ENCODE measurements at regions not wholly inside any gene's neighbourhood (a gene's known extent, or its start where the extent isn't known, plus 50 kb on each side); places are given as distances from the start of the nearest gene placed in this dataset.

DNA sequence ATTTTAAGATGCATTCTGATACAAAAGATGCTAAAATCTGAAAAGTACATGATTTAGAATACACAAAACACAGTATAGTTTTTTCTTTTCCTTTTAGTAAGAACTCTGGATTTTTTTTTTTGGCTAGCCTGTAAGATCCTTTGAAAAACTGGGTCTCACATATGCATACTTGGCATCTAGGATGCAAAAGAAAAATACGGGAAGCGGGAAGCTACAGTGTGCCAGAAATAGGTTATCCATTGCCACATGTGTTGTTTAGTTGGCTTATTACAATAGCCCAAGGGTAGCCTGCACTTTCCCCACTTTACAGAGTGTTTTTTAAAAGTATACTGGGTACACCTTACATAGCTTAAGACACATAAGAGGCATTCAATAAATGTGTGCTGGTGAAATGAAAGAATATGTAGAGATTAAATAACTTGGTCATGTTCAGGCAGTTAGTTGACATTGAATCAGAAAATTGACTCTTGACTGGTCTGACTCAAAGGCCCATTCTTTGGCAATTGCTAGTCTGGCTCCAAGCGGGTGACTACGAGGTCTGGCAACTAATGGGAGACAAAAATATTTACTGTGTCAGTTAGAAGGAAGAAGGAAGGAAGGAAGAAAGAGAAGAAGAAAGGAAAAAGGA lies 286.8 kb upstream of the TRIB2 start:
- DNase-seq = no peak

DNA sequence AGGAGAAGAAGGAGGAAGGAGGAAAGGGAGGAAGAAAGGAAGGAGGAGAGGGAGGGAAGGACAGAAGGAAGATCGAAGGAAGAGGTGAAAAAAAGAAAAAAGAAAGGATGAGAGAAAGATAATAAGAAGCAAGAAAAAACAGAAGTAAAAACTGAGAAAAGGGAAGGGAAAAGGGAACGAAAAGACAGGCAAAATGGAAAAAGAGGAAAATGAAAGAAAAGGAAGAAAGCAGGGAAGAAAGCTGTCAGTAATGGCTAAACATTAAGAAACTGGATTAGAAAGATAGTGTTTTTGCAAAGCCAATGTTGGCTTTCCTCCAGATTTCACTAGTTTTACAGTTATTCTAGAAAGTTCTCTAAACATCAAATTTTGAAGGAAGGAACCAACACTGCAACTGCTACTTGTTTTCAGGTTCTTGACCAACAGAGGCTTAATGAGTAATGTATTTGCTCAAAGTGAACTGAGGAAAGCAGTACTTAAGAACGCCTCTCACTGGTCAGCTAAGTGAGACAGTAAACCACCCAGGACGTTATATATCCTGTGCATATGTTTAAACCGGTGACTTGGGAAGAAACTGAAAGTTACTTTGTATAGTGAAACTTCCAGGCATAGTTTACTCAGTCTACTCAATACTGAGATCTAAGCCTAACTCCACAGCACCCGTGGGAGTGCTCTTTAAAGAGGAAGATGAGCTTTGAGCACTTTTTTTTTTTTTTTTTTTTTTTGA lies 286.2 kb upstream of the TRIB2 start:
- peak in 2 of 5 experiments; percentile 24 to 60 for DNase-seq

DNA sequence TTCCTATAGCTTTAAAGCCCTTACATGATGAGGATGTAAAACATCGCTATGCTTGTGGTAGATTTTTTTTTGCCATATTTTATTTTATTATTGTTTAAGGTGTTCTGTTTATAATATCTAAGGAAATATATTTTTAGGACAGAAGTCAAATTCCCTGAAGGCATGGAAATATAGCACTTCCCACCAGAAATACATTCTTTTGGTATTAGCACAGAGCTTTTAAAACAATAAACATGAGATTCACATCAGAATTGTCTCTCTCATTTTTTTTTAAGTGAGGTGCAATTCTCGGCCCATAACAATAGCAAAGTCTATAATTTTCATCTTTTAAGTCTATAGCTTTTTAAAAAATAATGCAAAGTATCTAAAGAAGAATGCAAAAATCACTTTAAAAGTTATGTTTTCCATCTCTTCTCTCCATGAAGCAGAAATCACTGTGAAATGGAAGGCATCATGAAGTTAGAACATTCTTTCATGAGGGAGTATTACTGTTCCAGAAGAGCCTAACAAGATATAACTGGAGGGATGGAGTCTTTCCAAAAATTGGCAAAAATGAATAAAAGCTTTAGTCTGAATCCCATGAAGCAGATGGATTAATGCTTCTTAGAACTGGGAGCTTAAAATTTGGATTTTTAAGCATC lies 283.6 kb upstream of the TRIB2 start:
- no peak for DNase-seq

DNA sequence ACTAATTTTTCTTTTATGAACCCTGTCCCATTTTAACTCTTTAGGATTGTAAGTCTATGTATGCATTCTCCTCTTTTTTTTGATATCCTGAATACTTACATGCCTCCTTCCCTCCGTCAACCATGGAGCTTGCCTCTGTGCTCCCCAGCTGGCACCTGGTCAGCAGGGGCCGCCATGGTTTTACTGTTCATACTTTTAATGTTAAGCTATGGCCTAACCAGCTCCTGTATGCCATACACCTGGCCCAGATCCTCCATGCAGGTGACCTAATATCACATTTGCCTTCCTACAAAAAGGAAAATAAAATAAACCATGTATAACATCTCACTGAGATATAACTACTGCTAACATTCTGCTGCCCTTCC lies 283.1 kb upstream of the TRIB2 start:
- DNase-seq = no peak

DNA sequence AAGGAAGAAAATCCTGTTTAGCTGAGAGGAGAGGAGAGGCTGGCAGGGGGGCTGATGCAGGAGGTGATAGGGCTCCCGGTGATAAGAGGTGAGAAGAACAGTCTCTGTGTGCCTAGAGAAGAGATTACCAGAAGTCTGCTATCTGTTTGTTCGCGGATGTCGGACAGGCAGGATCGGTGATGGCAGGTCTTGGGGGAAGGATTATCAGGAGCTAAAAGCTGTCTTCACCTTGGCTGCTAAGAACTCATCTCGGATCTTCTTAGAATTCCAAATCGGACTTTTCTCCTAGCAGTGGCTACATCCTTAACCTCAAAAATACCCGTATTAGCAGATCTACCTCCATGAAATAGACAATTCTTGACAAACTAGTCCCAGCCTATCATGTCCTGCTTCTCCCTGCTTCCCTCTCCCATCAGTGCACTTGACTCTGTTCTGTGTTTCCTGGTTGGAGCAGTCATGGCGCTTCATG lies 282.1 kb upstream of the TRIB2 start:
- no peak for DNase-seq

DNA sequence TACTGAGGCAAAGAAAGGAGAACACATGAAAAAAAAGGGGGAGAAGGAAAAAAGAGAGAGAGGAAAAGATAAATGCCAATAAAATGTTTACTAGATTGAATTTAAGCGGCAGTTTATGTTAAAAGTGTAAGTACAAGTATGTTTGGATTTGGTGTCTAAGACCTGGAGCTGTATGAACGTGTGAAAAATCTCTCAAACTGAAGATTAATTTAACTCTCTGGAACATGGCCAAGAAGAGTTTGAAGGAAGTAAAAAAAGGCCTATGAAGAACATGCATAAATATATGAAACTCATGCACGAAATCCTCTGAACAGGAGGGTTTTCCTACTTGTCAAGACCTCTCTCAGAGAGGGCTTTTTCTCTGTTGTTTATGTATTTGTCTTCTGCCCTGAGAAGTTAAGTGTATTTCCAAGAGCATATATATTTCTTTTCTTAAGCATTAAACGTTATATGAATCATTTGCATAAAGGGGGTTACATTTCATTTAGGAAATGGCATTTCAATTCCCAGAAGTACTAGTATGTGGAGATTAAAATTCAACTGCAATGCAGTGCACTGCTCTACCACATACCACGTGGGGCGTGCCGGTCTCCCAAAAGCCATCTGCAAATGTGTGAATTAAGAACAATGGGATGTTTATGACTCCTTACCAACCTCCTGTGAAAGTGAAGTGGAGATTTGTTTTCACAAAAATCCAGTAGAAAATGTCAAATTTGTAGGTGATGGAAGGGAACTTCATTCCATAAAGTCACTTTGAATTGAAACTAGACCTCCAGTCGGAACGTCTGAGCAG lies 281.1 kb upstream of the TRIB2 start:
- no peak for DNase-seq

DNA sequence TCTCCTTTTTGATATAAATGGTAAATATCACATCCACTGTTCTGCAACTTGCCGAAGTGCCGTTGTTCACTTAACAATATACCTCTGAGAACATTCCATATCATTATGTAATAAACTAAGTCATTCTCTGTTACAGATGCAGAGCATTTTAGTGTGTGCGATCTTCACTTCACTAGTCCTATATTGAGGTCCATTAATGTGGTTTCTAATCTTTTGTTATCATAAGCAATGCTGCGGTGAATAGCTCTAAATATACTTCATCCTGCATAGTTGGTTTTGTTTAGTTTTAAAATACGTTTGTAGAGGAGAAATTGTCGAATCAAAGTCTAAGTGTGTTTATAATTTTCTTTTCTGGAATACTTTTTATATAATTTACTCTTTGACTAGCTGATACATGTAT lies 280.3 kb upstream of the TRIB2 start:
- no peak for DNase-seq

DNA sequence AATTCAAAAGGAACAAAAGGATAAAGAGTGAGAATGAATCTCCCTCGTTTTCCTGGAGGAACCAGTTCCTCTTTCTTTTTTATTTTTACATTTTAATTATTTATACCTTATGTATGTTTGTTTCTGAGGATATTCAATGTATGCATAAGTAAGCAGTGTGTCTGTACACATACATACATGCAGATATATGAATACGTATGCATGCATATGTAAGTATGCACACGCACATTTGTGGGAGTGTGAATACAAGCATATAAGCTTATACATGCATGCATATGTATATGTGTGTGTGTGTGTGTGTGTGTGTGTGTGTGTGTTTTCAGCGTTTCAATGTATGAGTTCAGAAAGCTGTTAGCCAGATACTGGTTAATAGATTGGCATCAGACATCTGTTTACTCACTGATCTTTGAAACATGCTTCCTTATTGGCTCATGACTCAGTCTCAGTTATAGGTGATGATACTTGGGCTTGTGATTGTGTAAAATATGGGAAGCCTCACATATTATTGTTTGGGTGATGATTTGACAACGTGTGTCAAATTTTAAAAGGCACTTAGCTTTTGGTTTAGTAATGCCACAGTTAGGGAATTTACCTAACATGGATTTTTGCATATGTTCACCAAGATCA lies 279.7 kb upstream of the TRIB2 start:
- peak in 1 of 5 experiments; percentile 37 for DNase-seq

DNA sequence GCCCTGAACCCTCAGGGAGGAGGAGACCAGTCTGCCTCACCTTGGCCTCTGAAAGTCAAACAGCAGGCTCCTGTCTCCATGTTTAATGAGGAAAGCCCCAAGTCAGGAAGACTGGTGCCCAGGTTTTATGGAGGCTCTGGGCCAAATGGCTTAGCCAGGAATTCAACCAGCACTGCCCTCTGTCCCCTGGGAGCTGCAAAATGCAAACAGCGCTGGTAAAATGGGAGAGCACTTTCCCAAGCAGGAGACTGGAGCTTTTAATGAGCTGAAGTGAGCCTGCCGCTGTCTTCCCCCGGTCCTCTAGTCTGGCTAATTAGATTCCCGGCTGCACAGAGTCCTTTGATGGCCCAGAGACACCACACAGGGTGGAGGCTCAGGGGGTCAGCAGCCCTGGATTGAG lies 276.0 kb upstream of the TRIB2 start:
- DNase-seq = no peak

DNA sequence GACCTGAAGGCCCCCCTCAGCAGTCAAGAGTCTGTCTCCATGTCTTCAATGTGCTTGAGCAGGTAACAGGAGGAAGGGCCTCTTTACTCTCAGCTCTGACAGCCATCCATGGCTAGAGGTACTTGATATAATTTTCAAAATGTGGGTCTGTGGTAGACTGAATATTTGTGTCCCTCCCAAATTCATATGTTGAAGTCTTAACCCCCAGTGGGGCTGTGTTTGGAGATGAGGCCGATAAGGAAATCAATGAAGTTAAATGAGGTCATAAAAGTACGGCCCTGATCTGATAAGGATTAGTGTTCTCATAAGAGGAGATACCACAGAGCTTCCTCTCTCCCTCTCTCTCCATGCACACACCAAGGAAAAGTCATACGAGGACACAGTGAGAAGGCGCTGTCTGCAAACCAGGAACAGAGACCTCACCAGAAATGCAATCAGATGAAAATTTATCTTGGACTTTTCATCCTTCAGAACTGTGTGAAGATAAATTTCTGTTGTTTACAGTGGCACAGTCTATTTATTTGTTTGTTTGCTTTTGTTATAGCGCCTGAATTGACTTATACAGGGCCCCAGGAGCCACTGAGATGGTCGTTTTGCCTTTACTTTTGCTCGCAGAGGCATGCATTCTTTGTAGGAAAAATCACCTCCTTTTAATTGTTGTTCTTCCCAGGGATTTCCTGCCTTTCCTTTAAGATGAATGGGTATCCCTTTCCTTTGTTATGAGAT lies 274.8 kb upstream of the TRIB2 start:
- peak in 1 of 5 experiments; percentile 83 for DNase-seq

DNA sequence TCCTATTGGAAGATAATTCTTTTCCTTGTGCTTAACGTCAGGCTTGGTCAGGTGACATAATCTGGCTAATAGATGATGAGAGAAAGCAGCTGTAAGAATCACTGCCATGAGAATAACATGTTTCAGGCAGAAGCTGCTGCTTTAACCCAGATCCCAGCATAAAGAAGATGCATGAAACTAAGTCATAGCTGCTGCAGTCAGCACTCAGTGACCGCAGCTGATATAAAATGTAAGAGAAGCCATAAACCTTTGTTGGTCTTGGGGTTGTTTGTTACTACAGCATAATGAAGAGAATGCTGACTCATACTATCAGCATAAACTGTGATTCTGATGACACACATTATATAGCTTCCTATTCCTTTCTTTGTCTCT lies 274.3 kb upstream of the TRIB2 start:
- DNase-seq = peak in 1 of 5 experiments; percentile 62

DNA sequence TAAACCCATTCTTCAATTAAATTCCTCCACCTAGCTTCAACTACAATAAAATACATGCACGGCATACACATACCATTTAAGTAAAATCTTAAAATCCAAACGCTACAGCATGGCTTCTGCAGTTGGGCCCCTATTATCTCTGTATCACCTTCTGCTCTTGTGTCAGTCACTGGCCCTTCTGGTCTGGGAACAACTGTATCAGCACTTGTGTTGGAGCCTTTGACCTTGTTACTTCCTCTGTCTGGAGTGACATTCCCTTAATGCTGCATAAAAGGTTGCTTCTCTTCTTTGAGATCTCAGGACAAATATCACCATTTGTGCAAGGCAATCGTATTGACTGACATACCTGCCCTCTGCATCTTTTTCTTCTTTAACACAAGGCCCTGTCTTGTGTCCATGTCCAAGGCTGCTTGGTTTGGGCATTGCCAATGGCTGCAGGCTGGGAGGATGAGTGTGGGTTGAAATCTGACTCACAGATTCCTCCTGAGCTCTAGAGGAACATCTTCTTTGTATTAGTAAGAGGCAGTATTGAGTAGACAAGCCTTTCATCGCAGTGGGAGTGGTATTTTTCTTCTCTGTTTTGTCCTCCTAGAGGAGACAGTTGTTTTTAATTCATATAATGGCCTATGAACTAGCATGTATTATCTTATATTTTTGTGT lies 267.8 kb upstream of the TRIB2 start:
- DNase-seq = no peak

DNA sequence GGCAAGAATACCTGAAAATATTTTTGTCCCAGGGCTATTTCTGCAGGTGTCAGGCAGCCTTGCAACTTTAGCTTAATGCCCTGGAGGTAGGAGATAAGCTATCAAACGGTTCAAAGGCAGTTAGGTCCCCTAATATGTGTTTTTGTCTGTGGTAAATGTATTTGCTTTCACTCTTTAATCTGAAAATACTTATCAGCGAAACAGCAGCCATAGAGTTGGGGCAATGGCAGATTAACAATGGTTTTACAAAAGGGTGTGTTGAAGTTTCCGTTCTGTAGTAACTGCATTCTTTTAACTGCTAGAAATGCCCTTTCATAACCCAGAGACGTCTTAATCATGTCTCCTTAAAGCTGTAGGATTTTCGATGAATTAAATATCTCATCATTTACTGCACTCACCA lies 265.0 kb upstream of the TRIB2 start:
- DNase-seq = peak in 1 of 5 experiments; percentile 81

DNA sequence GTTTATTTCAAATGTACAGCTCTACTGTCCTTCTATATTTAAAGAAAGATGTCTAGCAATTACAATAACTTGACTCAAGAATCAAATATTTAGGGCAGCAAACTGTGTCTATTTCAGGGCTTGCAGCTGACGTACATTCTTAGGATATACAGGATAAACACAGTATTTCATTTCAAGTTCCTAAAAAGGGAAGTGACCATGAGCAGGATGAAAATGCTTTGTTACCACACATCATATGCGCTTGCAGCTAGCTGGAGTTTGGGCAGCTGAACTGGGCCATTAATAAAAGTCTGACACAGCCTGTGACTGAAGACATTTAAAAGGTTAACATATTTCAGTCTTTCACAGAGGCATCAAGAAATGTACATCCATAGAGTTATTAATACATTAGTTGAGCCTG lies 264.6 kb upstream of the TRIB2 start:
- peak in 1 of 5 experiments; percentile 36 for DNase-seq

DNA sequence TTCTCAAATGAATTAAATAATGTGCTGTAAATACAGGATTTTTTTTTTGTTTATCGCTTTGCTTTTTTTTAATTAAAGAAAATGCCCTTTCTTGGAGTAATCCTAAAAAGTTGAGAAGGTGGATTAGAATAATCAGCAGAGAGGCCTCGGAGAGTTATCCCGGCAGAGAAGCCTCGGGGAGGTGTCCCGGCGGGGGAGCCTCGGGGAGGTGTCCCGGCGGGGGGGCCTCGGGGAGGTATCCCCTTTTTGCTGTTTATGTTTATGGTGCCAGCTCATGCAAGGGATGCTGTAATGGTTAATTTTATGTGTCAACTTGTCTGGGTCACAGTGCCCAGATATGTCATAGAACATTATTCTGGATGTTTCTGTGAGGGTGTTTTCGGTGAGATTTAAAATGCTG lies 263.0 kb upstream of the TRIB2 start:
- DNase-seq = no peak

DNA sequence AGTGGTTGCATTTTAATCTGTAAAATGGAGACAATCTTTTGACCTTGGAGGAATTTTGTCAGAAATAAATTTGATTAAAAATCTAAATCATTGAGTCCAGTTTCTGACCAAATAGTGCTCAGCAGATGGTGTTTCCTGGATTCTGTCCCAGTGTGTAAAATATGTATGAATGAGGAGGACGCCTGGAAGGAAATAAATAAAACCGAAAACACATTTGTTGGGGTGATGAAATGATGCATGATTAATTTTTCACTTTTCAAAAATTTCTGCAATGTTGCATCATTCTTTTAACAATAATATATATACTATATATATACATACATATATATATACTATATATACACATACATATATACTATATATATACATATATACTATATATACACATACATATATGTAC lies 261.1 kb upstream of the TRIB2 start:
- DNase-seq = no peak

DNA sequence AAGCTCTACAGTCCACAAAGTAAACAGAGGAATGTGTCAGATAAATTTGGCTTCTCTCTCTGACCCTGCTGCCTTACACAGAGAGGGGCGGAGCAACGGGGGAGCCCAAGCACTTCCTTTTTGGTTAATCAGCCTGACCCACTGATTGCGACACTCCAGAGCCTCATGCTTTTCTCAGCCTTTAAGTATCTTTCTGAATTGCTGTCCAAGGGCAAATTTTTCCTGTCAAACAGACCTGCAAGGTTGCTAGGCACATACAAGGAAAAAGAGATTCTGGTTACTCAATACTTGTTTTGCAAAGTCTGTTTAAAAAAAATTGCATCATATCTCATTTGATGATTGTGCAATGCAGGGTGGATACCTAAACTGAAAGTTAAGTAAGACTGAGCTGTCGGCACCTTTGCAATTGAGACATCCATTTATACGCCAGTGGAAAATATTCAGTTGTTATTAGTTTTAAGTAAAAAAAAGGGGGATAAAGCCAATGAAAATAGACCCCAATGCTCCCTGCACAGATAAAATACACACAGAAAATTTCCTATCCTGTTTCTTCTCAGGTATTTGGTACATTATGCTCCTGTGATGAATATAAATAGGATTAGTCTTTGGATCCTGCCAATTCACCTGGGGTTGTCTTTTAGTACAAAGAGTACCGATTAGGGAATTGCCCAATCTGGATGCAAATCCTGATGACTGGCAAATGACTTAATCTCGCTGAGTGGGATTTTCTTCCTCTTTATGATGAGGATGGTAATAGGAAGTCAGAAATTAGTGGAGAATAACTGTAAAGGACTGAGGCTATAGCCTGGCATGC lies 260.2 kb upstream of the TRIB2 start:
- DNase-seq = peak in 4 of 5 experiments; percentile 35 to 85 (median 43)

DNA sequence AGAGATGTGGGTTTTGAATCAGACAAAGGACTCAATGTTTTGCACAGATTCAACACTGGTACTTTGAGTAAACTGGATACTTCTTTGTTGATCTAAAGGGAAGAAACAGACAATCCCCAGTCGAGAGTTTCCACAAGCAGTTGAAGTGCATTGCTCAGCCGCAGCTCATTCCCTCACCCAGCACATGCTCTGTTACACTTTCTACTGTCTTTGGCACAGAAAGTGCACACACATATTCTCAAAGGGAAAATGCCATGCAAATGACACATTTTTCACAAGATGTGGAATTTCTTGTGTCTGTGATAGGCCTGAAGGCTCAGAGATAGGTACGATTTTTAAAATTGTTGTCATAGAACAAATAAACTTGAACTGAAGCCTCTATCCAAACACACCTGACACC lies 258.9 kb upstream of the TRIB2 start:
- no peak for DNase-seq

DNA sequence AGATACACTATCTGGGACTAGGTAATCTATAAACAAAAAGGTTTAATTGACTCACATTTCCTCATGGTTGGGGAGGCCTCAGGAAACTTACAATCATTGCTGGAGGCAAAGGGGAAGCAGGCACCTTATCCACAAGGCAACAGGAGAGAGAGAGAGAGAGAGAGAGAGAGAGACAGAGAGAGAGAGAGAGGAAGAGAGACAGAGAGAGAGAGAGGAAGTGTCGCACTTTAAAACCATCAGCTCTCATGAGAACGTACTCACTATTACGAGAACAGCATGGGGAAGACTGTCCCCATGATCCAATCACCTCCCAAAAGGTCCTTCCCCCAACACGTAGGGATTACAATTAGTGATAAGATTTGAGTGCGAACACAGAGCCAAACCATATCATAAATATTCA lies 253.5 kb upstream of the TRIB2 start:
- DNase-seq = no peak

DNA sequence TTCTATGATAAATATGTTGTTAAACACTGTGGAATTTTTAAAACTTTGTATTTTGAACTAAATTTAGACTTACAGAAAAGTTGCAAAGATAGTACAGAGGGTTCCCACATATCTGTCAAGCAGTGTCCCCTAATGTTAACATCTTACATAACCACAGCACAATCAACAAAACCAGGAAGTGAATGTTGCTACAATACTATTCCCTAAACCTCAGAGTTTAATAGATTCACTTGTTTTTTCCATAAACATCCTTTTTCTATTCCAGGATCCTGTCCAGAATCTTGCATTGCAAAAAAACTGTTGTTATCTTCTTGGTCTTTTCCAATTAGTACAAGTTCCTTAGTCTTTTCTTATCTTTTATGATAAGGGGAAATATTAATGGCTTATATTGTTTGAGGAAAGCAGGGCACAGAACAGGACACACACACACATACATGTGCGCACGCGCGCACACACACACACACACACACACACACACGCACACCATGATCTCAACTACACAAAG lies 251.1 kb upstream of the TRIB2 start:
- no peak for DNase-seq

All from T-helper 2 cell (primary cell).